ENCODE measurements at regions not wholly inside any gene's neighbourhood (a gene's known extent, or its start where the extent isn't known, plus 50 kb on each side); places are given as distances from the start of the nearest gene placed in this dataset.

DNA sequence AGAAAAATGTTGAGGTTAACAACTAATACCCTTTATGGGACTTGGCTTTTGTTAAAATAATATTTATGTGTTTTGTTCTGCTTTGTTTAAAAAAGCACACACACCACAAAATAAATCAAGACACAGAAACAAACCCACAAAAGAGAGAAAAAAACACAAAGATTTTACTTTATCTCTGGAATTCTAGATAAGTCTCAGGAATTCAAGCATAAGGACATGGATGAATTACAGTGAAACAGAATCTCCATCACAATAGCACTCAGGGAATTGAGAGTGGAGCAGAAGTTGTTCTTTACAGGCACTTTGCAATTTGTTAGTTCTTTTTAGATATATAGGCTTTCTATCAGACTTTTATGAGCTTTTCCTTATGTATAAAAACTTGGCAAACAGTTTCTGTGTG, 360.9 kb upstream of the ZC3H15 start:
- no peaks in the 10 kb centered on the region for H3K27me3 ChIP-seq
- no peaks in the 10 kb centered on the region for H3K9me3 ChIP-seq
- no peak for DNase-seq (ENCODE audit: low spot score in 2 of 2)
- no peak overlapping the region for H3K4me3 ChIP-seq
- TF ChIP-seq, protein P1, sequence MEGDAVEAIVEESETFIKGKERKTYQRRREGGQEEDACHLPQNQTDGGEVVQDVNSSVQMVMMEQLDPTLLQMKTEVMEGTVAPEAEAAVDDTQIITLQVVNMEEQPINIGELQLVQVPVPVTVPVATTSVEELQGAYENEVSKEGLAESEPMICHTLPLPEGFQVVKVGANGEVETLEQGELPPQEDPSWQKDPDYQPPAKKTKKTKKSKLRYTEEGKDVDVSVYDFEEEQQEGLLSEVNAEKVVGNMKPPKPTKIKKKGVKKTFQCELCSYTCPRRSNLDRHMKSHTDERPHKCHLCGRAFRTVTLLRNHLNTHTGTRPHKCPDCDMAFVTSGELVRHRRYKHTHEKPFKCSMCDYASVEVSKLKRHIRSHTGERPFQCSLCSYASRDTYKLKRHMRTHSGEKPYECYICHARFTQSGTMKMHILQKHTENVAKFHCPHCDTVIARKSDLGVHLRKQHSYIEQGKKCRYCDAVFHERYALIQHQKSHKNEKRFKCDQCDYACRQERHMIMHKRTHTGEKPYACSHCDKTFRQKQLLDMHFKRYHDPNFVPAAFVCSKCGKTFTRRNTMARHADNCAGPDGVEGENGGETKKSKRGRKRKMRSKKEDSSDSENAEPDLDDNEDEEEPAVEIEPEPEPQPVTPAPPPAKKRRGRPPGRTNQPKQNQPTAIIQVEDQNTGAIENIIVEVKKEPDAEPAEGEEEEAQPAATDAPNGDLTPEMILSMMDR (IDR thresholded peaks at IDR 0.05) = no peak
- TF ChIP-seq POLR2A (IDR thresholded peaks at IDR 0.05) (no peak), POLR2AphosphoS5 (IDR thresholded peaks at IDR 0.05) (no peak), EP300 (IDR thresholded peaks at IDR 0.05) (no peak)
- H3K27ac ChIP-seq = no peak overlapping the region
- no peaks in the 10 kb centered on the region for H3K36me3 ChIP-seq
- no peaks in the 10 kb centered on the region for H3K4me1 ChIP-seq

DNA sequence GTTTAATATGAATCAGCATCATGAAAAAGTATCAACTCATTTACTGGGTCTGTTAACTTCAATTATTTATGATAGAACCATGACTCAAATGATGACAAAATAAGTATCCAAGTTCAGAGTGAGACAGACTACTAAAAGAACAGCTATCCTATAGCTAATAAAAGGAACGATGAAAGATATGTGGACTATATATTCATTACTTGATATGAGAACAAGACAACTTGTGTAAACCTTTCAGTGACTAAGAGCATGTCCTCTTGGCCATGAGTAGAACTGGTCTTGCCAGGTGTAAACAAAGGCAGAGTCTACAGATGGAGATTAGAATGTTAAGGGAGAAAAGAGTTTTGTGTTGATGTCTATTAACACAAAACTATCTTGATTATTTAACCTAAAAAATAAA, 360.4 kb upstream of the ZC3H15 start:
- TF ChIP-seq POLR2A (IDR thresholded peaks at IDR 0.05) = no peak
- TF ChIP-seq, protein P1 (IDR thresholded peaks at IDR 0.05) = no peak
- Histone ChIP-seq H3K27ac (no peak overlapping the region), H3K9me3 (no peaks in the 10 kb centered on the region), H3K27me3 (no peaks in the 10 kb centered on the region), H3K4me1 (no peaks in the 10 kb centered on the region), H3K36me3 (no peaks in the 10 kb centered on the region), H3K4me3 (no peak overlapping the region)
- 64% methylated on average over 1 of the region's 1 CpG for WGBS
- no peak for DNase-seq (ENCODE audit: low spot score in 2 of 2)

DNA sequence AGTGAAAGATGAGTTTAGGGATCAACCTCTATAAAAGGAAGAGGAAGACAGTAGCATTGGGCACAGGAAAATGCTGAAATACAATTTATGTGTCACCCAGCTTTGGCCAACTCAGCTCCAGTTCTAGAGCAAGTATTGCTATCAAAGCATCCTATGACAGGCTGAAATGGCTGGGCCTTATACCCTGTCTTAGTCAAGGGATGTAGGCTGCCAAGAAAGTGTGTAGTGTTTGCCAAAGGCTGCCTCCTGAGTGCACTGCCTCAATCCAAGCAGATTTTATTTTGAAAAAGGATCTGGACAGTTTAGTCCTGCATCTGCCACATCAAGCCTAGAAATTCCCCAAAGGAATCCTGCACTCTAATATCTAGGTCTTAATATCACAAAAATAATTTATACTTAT, 359.9 kb upstream of the ZC3H15 start:
- Histone ChIP-seq H3K4me1 (no peaks in the 10 kb centered on the region), H3K36me3 (no peaks in the 10 kb centered on the region), H3K4me3 (no peak overlapping the region), H3K27ac (no peak overlapping the region), H3K27me3 (no peaks in the 10 kb centered on the region), H3K9me3 (no peaks in the 10 kb centered on the region)
- DNase-seq (ENCODE audit: low spot score in 2 of 2) = no peak
- TF ChIP-seq EP300 (IDR thresholded peaks at IDR 0.05) (no peak), POLR2AphosphoS5 (IDR thresholded peaks at IDR 0.05) (no peak), POLR2A (IDR thresholded peaks at IDR 0.05) (no peak)
- TF ChIP-seq, protein P1 (IDR thresholded peaks at IDR 0.05) = no peak

DNA sequence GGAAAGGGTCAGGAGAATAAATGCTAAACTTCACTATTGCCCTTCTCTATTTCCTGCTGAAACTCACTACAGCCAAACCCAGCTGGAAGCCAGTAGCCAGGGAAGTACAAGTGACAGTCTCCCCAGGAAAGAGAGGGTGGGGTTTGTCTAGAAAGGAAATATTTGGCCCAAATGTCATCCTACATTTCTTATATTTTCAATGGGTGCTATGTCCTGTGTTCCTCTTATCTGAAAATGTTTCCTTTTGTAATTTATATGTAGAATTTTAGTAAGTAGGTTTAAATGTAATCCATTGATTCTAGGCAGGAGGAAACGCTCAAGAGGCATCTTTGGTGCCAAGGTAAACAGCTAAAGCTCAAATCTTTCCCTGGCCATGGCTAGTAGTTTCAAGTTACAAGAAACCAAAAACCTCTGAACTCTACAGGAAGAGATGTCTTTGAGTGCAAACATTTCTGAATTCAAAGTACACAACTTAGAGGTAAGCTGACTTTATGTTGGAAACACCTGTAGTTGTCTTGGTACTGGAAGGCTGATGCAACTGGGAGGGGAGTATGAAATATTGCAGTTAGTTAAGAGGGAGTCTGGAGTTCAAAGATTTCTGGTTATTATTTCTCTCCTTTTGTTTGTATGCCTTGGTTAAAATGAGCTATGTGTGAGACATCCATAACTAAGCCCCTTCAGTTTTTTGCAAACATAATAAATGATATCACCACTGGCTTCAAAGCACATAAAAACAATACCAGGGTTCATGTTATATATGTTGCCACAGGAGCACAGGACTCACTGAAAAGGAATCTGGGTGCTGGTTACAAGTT, 356.1 kb upstream of the ZC3H15 start:
- DNase-seq (ENCODE audit: low spot score in 2 of 2) = no peak
- Histone ChIP-seq H3K4me1 (no peaks in the 10 kb centered on the region), H3K36me3 (no peaks in the 10 kb centered on the region), H3K27me3 (no peaks in the 10 kb centered on the region), H3K27ac (no peak overlapping the region), H3K4me3 (no peak overlapping the region), H3K9me3 (no peaks in the 10 kb centered on the region)
- 84% methylated on average over 1 of the region's 1 CpG for WGBS
- no peak for TF ChIP-seq POLR2A (IDR thresholded peaks at IDR 0.05)
- no peak for TF ChIP-seq POLR2AphosphoS5 (IDR thresholded peaks at IDR 0.05)

DNA sequence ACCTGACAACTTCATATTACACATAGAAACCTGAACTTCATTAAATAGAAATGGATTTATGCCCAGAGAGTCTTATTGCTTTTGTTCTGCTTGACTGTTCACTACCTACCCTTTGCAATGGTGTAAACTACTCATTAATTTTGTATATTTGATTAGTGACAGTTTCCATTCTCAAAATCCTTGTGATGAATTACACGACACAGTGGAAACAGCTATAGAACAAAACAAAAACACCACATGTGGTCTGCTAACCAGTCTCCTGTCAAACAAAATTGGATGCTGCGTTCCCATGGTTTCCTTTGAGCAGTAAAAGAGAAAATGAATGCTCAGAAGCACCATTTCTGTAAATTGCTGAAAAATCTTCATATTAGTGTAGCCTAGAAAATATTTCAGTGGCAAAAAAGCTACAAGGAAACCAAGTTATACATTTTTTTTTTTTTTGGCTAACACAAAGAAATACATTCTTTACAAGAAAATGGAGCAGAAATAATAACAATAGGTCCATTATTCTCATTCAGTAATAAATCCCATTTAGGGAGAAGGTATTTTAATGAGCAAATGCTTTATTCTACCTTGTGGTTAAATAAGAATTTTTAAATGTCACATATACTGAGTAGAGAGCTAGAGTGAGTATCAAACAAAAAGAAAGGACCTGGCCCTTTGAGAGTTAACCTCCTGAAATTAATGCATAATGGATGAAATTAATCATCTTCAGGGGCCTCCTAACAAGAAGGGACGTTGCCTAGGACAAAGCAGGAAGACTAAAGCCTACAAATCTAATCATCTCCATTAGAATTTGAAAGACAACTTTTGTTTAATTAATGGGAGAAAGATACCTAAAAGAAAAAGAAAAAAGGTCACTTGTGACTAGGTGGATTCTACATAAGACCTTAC, 355.1 kb upstream of the ZC3H15 start:
- WGBS = 69% methylated on average over 3 of the region's 3 CpGs
- H3K36me3 ChIP-seq = no peaks in the 10 kb centered on the region
- H3K9me3 ChIP-seq = no peaks in the 10 kb centered on the region
- no peak for DNase-seq (ENCODE audit: low spot score in 2 of 2)
- H3K4me1 ChIP-seq = no peaks in the 10 kb centered on the region
- TF ChIP-seq POLR2A (IDR thresholded peaks at IDR 0.05) (no peak), EP300 (IDR thresholded peaks at IDR 0.05) (no peak), POLR2AphosphoS5 (IDR thresholded peaks at IDR 0.05) (no peak)
- TF ChIP-seq, protein P1 (IDR thresholded peaks at IDR 0.05) = no peak
- no peak overlapping the region for H3K4me3 ChIP-seq
- H3K27me3 ChIP-seq = no peaks in the 10 kb centered on the region
- no peak overlapping the region for H3K27ac ChIP-seq
